DOHH2 (cell line): ENCODE measurements at regions not wholly inside any gene's neighbourhood (a gene's known extent, or its start where the extent isn't known, plus 50 kb on each side); places are given as distances from the start of the nearest gene placed in this dataset.
"Not testable (repeated sequence)": the region's sequence is repeated elsewhere in the genome, so short reads cannot be mapped to it uniquely, and the experiment has no call there.

Source experiments
- H3F3A ChIP-seq: fragments of 200-600 bp; sonication (generic), shearing (Covaris generic); 2 replicates; pipeline ENCODE4 v1.6.0; 2016; ENCODE audit warnings: antibody characterized with exemption, mild to moderate bottlenecking; ENCODE audit not compliant: control insufficient read depth, insufficient read depth
- H3K27ac ChIP-seq: fragments of 200-600 bp; sonication (generic); 2 replicates; pipeline ENCODE4 v1.5.1; 2014; ENCODE audit warnings: low read depth, mild to moderate bottlenecking, low read length, moderate library complexity
- H3K27me3 ChIP-seq: fragments of 200-600 bp; sonication (generic); 2 replicates; pipeline ENCODE4 v1.6.1; 2014; ENCODE audit warnings: mild to moderate bottlenecking, low read length, mixed read lengths; ENCODE audit not compliant: control insufficient read depth
- H3K36me3 ChIP-seq: fragments of 200-600 bp; sonication (generic); 2 replicates; pipeline ENCODE4 v1.6.1; 2014; ENCODE audit warnings: mild to moderate bottlenecking, low read length, moderate library complexity, mixed read lengths; ENCODE audit not compliant: control insufficient read depth
- H3K4me1 ChIP-seq: fragments of 200-600 bp; sonication (generic); 2 replicates; pipeline ENCODE4 v1.6.1; 2014; ENCODE audit warnings: mild to moderate bottlenecking, low read length, mixed read lengths; ENCODE audit not compliant: control insufficient read depth
- H3K4me2 ChIP-seq: fragments of 200-600 bp; sonication (generic); 2 replicates; pipeline ENCODE4 v1.6.0; 2014; ENCODE audit warnings: mild to moderate bottlenecking, low read length, moderate library complexity
- H3K4me3 ChIP-seq: fragments of 200-600 bp; sonication (generic); 2 replicates; pipeline ENCODE4 v1.5.1; 2014; ENCODE audit warnings: mild to moderate bottlenecking, low read length, mixed read lengths
- H3K79me2 ChIP-seq: fragments of 200-600 bp; sonication (generic); 2 replicates; pipeline ENCODE4 v1.6.1; 2014; ENCODE audit warnings: mild to moderate bottlenecking, low read length, mixed read lengths; ENCODE audit not compliant: control insufficient read depth
- H3K9me2 ChIP-seq: fragments of 200-600 bp; sonication (generic); replicated peaks from 2 replicates; pipeline ENCODE4 v1.6.1; 2014; ENCODE audit warnings: mild to moderate bottlenecking, low read length, mixed read lengths; ENCODE audit not compliant: control insufficient read depth
- H3K9me3 ChIP-seq: fragments of 200-600 bp; sonication (generic); 2 replicates; pipeline ENCODE4 v1.6.1; 2014; ENCODE audit warnings: antibody characterized with exemption, low read length, mixed read lengths; ENCODE audit not compliant: control insufficient read depth, insufficient read depth
- H4K20me1 ChIP-seq: fragments of 200-600 bp; sonication (generic); 2 replicates; pipeline ENCODE4 v1.6.0; 2014; ENCODE audit warnings: low read depth, mild to moderate bottlenecking, antibody characterized with exemption, low read length, moderate library complexity; ENCODE audit not compliant: control insufficient read depth, insufficient read depth
- CTCF ChIP-seq: fragments of 200-600 bp; sonication (generic); IDR thresholded peaks from one replicate; pipeline ENCODE4 v1.5.1; 2014; ENCODE audit warnings: antibody characterized with exemption, mild to moderate bottlenecking, low read depth, low read length; ENCODE audit not compliant: poor library complexity, severe bottlenecking
- EZH2phosphoT487 ChIP-seq: fragments of 200-600 bp; sonication (generic); IDR thresholded peaks from 2 replicates; pipeline ENCODE4 v1.6.1; 2017; ENCODE audit warnings: borderline replicate concordance, mild to moderate bottlenecking, antibody characterized with exemption, low read length, moderate library complexity, mixed read lengths

- Histone ChIP-seq H3K9me3 (peaks cover 19% of the 10 kb centered on the region), H3K27me3 (no peaks in the 10 kb centered on the region), H3K27ac (no peak overlapping the region), H3K4me1 (no peaks in the 10 kb centered on the region), H3K9me2 (no peaks in the 10 kb centered on the region), H3F3A (no peaks in the 10 kb centered on the region), H3K4me3 (no peak overlapping the region), H3K4me2 (no peak overlapping the region), H3K79me2 (no peaks in the 10 kb centered on the region), H4K20me1 (no peaks in the 10 kb centered on the region), H3K36me3 (no peaks in the 10 kb centered on the region)
- TF ChIP-seq CTCF (no peak), EZH2phosphoT487 (no peak)
These were observed 1932.2 kb upstream of the DEFB115 start for GRCh38 chr20:29325304-29325640.

GRCh38 chr20:29325781-29326180 lies 1931.7 kb upstream of the DEFB115 start:
- H3K79me2 ChIP-seq, H4K20me1 ChIP-seq, H3K4me1 ChIP-seq, H3K4me3 ChIP-seq, H3F3A ChIP-seq, H3K4me2 ChIP-seq, H3K9me2 ChIP-seq, H3K27me3 ChIP-seq, H3K36me3 ChIP-seq, H3K27ac ChIP-seq: not testable (repeated sequence)
- peaks cover 22% of the 10 kb centered on the region for H3K9me3 ChIP-seq

GRCh38 chr20:29326376-29327070 lies 1930.9 kb upstream of the DEFB115 start:
- H3K4me1 ChIP-seq = no peaks in the 10 kb centered on the region
- H3K79me2 ChIP-seq = no peaks in the 10 kb centered on the region
- H3K4me2 ChIP-seq = no peak overlapping the region
- no peak overlapping the region for H3K4me3 ChIP-seq
- TF ChIP-seq CTCF (no peak), EZH2phosphoT487 (no peak)
- peaks cover 28% of the 10 kb centered on the region for H3K9me3 ChIP-seq
- no peaks in the 10 kb centered on the region for H3F3A ChIP-seq
- no peaks in the 10 kb centered on the region for H3K9me2 ChIP-seq
- no peaks in the 10 kb centered on the region for H4K20me1 ChIP-seq
- no peaks in the 10 kb centered on the region for H3K36me3 ChIP-seq
- no peak overlapping the region for H3K27ac ChIP-seq
- no peaks in the 10 kb centered on the region for H3K27me3 ChIP-seq

GRCh38 chr20:29327600-29328420 lies 1929.7 kb upstream of the DEFB115 start:
- not testable (repeated sequence) for H3K27me3 ChIP-seq, H3K4me3 ChIP-seq, H3K79me2 ChIP-seq, H3K27ac ChIP-seq, H3F3A ChIP-seq, H3K9me2 ChIP-seq, H4K20me1 ChIP-seq, H3K4me2 ChIP-seq, H3K4me1 ChIP-seq, H3K36me3 ChIP-seq
- H3K9me3 ChIP-seq = peaks cover 30% of the 10 kb centered on the region

- H3K27me3 ChIP-seq, H3K4me3 ChIP-seq, H3K27ac ChIP-seq, H3F3A ChIP-seq, H3K9me2 ChIP-seq, H3K79me2 ChIP-seq, H3K4me2 ChIP-seq, H4K20me1 ChIP-seq, H3K4me1 ChIP-seq, H3K36me3 ChIP-seq: not testable (repeated sequence)
- peaks cover 24% of the 10 kb centered on the region for H3K9me3 ChIP-seq
These were observed 1926.9 kb upstream of the DEFB115 start for GRCh38 chr20:29330429-29331115.
